BJ (cell line): ENCODE measurements at regions not wholly inside any gene's neighbourhood (a gene's known extent, or its start where the extent isn't known, plus 50 kb on each side); places are given as distances from the start of the nearest gene placed in this dataset.

ENCODE experiments used
- CTCF ChIA-PET: fragments of 350-600 bp; formaldehyde crosslinking; extraction: SDS; loops from one replicate; lab custom pipeline; 2021; ENCODE audit warnings: antibody characterized with exemption, inconsistent platforms; lab: Yijun Ruan, JAX
- POLR2A ChIA-PET: fragments of 300-600 bp; sonication (Branson Sonifier 250); formaldehyde crosslinking; extraction: SDS; loops from one replicate; lab custom pipeline; 2021; ENCODE audit warnings: antibody characterized with exemption; lab: Charles Lee
- DNase-seq: peaks from one replicate; pipeline ENCODE4 v3.0.0-alpha.2; 2011; ENCODE audit warnings: low read depth
- H3K27me3 ChIP-seq: 2 replicates; pipeline ENCODE4 v1.6.0; 2011; ENCODE audit warnings: low read length; ENCODE audit not compliant: control insufficient read depth, insufficient read depth
- H3K36me3 ChIP-seq: 2 replicates; pipeline ENCODE4 v1.5.1; 2011; ENCODE audit warnings: low read length; ENCODE audit not compliant: control insufficient read depth, insufficient read depth
- H3K4me3 ChIP-seq: 2 replicates; pipeline ENCODE4 v1.5.1; 2011; ENCODE audit warnings: low read depth, mild to moderate bottlenecking, control low read depth, low read length
- TF ChIP-seq, protein P1 (sequence below): IDR thresholded peaks from 2 replicates; pipeline ENCODE4 v1.5.1; 2011; ENCODE audit warnings: low read depth, mild to moderate bottlenecking, control low read depth, inconsistent platforms, low read length, moderate library complexity; ENCODE audit not compliant: insufficient read depth

DNA sequence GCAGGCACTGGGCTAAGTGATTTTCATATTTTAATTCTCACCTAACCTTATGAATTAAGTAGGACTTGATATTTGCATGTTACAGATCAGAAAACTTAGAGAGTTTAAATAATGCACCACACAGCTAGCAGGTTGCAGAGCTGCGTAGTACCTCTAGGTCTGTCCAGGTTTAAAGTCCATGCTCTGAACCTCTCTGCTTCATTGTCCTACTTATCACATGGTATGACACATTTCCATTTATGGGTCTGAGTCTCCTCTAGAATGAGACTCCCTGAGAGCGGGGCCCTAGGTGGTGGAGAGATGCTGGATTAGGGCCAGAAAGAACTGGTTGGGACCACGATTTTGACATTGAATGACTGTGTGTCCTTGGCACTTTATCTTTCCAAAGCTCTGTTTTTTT lies 102.5 kb upstream of the USP24 start:
- ChIA-PET CTCF (interaction anchor here (1.4 to 2.1 kb wide), 3 partner anchors 20 to 57 kb away, joined by 3 to 6 read pairs (median 4); no protein-coding TSS in a partner anchor), POLR2A (no interaction called here)
- DNase-seq: no peak
- TF ChIP-seq, protein P1, sequence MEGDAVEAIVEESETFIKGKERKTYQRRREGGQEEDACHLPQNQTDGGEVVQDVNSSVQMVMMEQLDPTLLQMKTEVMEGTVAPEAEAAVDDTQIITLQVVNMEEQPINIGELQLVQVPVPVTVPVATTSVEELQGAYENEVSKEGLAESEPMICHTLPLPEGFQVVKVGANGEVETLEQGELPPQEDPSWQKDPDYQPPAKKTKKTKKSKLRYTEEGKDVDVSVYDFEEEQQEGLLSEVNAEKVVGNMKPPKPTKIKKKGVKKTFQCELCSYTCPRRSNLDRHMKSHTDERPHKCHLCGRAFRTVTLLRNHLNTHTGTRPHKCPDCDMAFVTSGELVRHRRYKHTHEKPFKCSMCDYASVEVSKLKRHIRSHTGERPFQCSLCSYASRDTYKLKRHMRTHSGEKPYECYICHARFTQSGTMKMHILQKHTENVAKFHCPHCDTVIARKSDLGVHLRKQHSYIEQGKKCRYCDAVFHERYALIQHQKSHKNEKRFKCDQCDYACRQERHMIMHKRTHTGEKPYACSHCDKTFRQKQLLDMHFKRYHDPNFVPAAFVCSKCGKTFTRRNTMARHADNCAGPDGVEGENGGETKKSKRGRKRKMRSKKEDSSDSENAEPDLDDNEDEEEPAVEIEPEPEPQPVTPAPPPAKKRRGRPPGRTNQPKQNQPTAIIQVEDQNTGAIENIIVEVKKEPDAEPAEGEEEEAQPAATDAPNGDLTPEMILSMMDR: no peak
- Histone ChIP-seq H3K36me3 (no peaks in the 10 kb centered on the region), H3K4me3 (no peak overlapping the region), H3K27me3 (no peaks in the 10 kb centered on the region)

DNA sequence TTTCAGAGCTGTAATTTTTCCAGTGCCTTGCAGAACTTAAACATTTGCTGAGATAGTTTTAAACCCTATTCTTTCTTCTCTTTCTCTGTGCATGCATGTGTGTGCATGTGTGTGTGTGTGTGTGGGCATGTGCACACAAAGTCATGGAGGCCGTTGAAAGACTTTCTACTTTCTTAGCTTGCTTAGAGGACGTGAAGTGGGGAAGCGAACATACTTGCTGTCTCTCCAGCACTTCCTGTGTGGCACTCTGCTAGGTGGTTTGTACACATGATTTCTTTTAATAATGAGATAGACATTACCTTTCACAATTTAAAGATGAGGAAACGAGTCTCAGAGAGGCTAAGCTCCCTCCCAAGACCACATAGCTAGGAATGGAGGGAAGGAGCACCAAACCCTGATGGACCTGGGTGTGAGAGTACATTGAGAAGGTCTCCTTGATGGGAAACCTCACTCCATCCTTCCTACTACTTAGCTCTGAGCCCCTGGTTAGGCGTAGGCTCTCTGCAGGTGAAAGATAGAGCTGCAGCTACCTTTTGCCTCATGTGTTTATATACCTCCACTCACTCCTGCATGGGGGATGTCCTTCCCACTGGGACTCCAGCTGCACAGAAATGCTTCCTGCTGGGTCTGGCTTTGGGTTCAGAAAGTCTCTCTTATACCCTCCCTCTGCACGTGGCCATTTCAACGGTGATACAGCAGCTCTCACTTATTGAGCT lies 101.9 kb upstream of the USP24 start:
- Histone ChIP-seq H3K36me3 (no peaks in the 10 kb centered on the region), H3K27me3 (no peaks in the 10 kb centered on the region), H3K4me3 (no peak overlapping the region)
- no peak for DNase-seq
- TF ChIP-seq, protein P1: no peak
- ChIA-PET CTCF (interaction anchor here (1.4 to 2.1 kb wide), 3 partner anchors 21 to 58 kb away, joined by 3 to 6 read pairs (median 4); no protein-coding TSS in a partner anchor), POLR2A (no interaction called here)

DNA sequence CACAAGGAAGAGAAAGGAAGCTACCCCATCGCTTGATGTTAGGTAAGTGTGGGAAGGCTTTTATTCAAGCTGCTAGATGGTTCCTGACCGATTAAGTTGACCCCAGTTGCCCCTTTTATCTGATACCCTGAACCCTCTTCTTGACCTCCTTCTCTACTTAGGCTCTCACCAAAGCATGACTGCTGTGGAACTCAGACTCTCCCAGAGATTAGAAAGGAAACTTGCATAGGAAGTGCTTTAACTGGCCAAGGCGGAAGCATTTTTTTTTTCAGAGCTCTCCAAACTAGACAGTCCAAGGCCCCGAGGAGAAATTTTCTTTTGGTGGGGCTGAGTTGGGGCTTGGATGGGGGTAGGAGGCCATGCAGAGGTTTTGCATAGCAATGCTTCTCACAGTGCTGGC lies 101.3 kb upstream of the USP24 start:
- POLR2A ChIA-PET: no interaction called here
- CTCF ChIA-PET: interaction anchor here (0.8 to 2.1 kb wide), 2 partner anchors 21 to 32 kb away, joined by 3 to 6 read pairs; no protein-coding TSS in a partner anchor
- DNase-seq: no peak

DNA sequence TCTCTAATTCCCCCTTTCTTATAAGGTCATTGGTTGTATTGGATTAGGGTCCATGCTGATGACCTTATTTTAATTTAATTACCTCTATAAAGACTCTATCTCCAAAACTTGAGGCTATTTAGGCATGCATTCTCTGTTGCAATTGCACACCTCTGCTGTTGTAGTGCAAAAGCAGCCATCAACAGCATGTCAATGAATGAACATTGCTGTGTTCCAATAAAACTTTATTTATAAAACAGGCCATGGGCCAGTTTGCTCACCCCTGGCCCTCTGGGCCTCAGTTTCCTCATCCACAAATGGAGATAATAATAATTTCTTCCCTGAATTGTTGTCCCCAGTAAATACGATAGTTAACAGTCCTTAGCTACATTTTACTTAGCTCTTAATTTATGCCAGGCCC lies 100.4 kb upstream of the USP24 start:
- CTCF ChIA-PET: no interaction called here
- no peaks in the 10 kb centered on the region for H3K27me3 ChIP-seq
- POLR2A ChIA-PET: no interaction called here
- DNase-seq: no peak
- H3K4me3 ChIP-seq: no peak overlapping the region
- no peaks in the 10 kb centered on the region for H3K36me3 ChIP-seq
- TF ChIP-seq, protein P1: no peak

More for the DNA sequence above, 101.3 kb upstream of the USP24 start:
- H3K4me3 ChIP-seq: no peak overlapping the region
- TF ChIP-seq, protein P1: no peak
- H3K36me3 ChIP-seq: no peaks in the 10 kb centered on the region
- H3K27me3 ChIP-seq: no peaks in the 10 kb centered on the region

DNA sequence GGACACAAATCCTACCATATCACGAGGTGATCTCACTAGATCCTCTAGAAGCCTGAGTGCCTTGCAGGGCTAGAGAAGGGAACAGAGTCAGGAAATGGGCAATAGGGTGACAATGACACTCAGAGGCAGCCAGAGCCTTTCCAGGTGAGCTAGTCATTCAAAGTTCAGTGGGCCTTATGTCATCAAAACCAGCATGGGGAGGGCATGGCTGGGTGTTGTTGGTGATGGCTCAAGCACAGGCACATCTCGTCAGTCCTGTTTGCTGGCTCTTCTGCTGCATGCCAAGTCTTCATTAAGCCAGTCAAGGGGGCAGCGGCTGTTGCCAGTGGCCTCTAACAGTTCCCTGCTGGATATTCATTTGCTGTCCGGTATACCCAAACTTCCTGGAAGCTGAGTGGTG lies 99.6 kb upstream of the USP24 start:
- ChIA-PET CTCF (no interaction called here), POLR2A (no interaction called here)
- Histone ChIP-seq H3K36me3 (no peaks in the 10 kb centered on the region), H3K27me3 (no peaks in the 10 kb centered on the region), H3K4me3 (no peak overlapping the region)
- TF ChIP-seq, protein P1: no peak
- no peak for DNase-seq
